T-helper 1 cell (primary cell): ENCODE measurements at regions not wholly inside any gene's neighbourhood (a gene's known extent, or its start where the extent isn't known, plus 50 kb on each side); places are given as distances from the start of the nearest gene placed in this dataset.
"Not testable (repeated sequence)": the region's sequence is repeated elsewhere in the genome, so short reads cannot be mapped to it uniquely, and the experiment has no call there.

Experiments
- DNase-seq, 5 donors: peaks; one replicate each; pipeline ENCODE4 v3.0.0-alpha.2; 2012 to 2020

- DNase-seq = not testable (repeated sequence)
Observed at GRCh38 chr2:128679680-128680079, 361.0 kb upstream of the HS6ST1 start.

DNA sequence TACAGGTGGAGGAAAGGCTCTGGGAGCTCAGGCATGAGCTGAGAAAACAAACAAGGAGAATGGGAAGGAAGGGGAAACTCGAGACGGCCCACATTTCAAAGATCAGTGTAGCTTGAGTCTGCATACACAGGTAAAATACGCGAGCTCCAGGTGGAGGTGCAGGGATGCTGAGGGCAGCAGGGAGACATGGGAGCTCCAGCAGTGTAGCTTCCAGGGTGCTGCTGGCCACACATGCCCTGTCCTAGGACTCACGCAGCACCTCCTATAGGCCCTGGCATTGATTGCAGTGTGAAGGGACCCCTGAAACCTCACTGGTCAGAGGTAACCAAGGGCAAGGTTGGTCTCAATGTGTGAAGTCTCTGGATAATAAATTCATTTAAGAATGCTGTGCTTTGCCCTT, 362.8 kb upstream of the HS6ST1 start:
- no peak for DNase-seq

- no peak for DNase-seq
Observed at GRCh38 chr2:128682266-128682665, 363.6 kb upstream of the HS6ST1 start.

GRCh38 chr2:128682729-128683284, 364.1 kb upstream of the HS6ST1 start:
- DNase-seq = no peak

- DNase-seq = no peak
Observed at GRCh38 chr2:128684523-128684922, 365.9 kb upstream of the HS6ST1 start.

- peak in 1 of 5 donors; percentile 1 for DNase-seq
Observed at GRCh38 chr2:128685841-128686496, 367.3 kb upstream of the HS6ST1 start.

- peak in 1 of 5 donors; percentile 50 for DNase-seq
Observed at GRCh38 chr2:128686497-128686859, 367.8 kb upstream of the HS6ST1 start.

- DNase-seq = no peak
Observed at GRCh38 chr2:128686881-128687555, 368.4 kb upstream of the HS6ST1 start.

DNA sequence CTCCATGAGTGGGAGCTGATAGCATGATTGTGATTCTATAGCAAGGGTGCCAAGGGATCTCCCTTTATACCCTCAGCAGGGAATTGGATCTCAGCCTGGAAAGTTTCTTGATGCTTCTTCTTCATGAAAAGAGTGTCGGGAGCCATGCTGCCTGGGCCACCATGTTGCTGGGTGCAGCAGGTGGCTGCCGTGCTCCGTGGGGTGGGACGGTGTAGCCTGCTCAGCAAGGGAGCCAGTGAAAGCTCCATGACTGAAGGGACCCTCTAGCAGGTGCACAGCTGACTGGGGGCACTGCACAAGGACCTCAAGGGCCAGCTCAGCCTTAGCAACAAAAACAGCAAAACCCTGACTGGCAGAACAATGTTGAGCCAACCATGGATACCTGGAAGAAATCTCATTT, 368.9 kb upstream of the HS6ST1 start:
- no peak for DNase-seq

- no peak for DNase-seq
Observed at GRCh38 chr2:128689971-128690370, 371.3 kb upstream of the HS6ST1 start.

DNA sequence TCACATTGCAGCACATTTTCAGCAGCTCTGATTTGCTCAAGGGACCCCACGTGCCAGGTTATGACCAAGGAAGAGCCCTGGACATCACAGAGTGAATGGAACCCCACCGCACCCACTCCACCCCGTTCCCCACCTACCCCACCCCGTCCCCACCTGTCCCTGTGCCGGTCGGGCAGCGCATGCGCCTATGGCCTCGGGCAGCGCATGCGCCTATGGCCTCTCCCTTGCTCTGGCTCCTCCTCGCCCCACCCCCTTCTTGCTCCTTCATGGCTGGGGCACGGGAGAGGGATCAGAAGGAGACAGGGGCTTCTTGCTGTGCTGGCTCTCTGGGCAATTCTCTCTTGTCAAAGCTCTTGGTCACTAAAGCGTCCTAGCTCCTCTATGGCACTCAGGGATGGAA, 371.8 kb upstream of the HS6ST1 start:
- DNase-seq = no peak

GRCh38 chr2:128690869-128691268, 372.2 kb upstream of the HS6ST1 start:
- DNase-seq = no peak

DNA sequence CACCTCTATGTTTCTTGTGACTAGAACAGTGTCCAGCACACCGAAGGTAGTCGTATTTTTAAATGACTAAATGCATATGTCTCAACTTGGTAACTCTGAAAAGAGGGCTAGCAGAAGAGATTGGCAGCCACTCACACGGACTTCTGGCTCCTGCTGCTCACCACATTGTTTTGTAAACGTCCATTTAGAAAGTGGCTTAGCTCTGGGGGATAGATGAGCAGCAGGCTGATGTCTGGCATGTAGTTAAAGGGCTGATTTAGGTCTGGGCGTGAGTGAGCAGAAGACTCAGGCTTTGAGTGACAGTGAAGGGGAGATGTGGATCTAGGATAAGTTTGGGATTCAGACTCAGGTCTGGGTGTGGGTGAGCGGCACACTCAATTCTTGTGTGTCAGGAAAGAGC, 372.9 kb upstream of the HS6ST1 start:
- no peak for DNase-seq

GRCh38 chr2:128692895-128693742, 374.5 kb upstream of the HS6ST1 start:
- no peak for DNase-seq

DNA sequence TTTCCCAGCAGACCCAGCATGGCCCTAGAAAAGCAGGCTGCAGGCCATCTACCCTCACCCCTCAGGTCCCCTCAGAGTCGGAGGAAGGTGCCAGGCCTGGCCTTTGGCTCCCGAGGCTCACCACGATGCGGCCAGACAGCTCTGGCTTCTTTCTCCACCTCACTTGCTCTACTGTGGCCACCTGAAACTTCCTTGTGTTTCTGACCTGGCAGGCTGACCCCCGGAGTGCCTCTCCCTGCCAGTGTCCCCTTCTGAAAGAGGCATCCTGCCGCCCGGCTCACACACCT, 375.0 kb upstream of the HS6ST1 start:
- no peak for DNase-seq

- no peak for DNase-seq
Observed at GRCh38 chr2:128695646-128696220, 377.1 kb upstream of the HS6ST1 start.

DNA sequence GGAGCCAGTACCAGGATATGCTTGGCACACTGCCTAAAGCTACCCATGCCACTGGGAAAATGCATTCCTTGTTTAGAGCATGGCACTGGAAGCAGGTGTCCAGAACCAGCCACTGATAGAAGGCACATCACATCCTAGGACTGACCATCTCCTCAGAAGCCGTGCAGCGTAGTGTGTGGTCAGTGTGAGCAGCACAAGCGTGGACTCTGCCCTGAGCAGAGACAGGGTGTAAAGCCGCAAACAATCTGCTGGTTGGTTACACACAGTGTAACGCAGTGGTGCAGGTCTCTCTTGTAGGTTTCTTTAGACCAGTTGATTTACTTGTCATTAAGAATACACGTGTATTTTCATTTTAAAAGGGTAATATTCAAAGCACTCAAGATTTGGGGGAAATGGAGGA, 377.8 kb upstream of the HS6ST1 start:
- DNase-seq = no peak

- DNase-seq = no peak
Observed at GRCh38 chr2:128701418-128701817, 382.8 kb upstream of the HS6ST1 start.

GRCh38 chr2:128702616-128703015, 383.9 kb upstream of the HS6ST1 start:
- no peak for DNase-seq

GRCh38 chr2:128708106-128708816, 389.6 kb upstream of the HS6ST1 start:
- DNase-seq = no peak

DNA sequence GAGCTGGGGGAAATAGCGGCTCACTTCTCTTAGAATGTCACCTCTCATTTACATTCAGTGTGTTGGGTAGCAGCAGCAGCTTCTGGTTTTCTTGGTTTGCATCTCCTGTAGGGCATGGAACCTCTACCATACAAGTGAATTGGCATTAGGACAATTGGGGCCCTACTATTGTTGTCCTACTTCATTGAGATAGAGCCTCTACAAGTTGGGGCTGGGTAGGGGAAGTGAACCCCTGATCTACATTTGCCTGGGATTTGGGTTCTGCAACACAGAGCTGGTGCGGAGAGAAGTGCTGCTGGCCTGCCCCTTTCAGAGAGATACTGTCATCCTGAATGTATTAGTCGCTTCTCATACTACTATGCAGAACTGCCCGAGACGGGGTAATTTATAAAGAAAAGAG, 391.6 kb upstream of the HS6ST1 start:
- DNase-seq = no peak

DNA sequence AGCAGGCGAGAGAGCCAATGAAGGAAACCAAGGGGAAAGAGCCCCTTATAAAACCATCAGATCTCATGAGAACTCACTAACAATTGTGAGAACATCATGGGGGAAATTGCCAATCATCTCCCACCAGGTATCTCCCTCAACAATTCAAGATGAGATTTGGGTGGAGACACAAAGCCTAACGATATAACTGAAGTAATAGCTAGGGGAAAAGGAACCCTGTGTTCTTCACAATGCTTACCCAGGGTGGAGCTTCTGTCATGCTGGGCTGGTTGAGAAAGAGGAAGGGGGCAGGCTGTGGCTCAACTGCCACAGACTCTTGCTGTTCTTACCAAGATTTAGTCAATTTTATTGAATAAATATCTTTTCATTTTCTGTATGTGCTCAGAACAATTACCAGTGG, 392.1 kb upstream of the HS6ST1 start:
- DNase-seq = no peak

GRCh38 chr2:128714285-128714684, 395.6 kb upstream of the HS6ST1 start:
- no peak for DNase-seq
